Fibroblast of skin of left quadriceps (primary cell): ENCODE measurements at regions not wholly inside any gene's neighbourhood (a gene's known extent, or its start where the extent isn't known, plus 50 kb on each side); places are given as distances from the start of the nearest gene placed in this dataset.
"Not testable (repeated sequence)": the region's sequence is repeated elsewhere in the genome, so short reads cannot be mapped to it uniquely, and the experiment has no call there.

ENCODE experiments used
- DNase-seq, 2 experiments: peaks; one replicate each; pipeline ENCODE4 v3.0.0-alpha.2; 2013; ENCODE audit warnings: low read depth in 2 of 2

DNA sequence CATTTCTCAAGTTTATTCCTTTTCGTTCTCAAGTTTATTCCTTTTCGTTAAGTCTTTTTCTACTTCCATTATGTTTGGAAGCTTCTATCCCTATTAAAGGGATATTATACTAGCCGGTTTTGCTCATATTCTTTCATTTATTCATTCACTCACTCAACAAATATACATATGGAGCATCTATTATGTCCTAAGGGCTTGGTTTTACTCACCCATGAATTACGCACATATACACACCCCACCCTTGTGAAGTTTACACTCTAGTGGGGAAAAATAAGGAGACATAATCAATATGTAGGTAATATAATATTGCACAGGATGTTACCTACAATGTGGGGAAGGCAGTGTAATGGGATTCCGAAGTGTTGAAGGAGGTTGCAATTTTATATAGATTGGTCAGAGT is 90.5 kb downstream of the ACTL7B start:
- DNase-seq: no peak

DNA sequence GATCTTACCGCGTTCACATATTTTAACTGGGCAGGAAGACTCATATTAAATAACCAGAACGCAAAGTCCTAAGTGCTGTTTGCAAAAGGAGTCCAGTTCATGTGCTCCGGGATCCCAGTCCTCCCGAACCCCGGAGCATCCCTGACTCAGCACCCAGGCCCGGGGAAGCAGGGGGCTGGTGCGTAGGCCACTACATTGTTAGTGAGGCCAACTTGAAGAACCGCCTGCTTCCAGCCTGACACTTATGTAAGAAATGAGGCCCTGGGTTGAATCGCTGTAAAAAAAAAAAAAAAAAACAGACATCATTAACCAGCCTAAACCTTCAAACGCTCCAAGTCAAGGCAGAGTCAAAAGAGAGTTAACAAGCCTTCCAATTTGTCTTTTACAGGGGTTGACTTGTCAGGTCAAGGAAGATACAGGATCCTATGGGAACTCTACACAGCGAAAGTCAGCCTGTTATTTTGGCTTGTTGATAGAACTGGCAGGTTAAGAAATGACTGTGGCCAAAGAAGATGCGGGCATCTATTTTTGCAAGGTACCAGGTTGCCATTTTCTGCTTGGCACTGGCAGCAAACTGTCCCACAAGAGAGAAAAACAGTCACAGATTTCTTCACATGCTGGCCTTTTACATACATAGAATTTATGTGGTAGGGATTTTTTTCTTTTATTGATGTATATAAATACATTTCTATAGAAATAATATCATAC is 93.3 kb downstream of the ACTL7B start:
- DNase-seq: no peak

DNA sequence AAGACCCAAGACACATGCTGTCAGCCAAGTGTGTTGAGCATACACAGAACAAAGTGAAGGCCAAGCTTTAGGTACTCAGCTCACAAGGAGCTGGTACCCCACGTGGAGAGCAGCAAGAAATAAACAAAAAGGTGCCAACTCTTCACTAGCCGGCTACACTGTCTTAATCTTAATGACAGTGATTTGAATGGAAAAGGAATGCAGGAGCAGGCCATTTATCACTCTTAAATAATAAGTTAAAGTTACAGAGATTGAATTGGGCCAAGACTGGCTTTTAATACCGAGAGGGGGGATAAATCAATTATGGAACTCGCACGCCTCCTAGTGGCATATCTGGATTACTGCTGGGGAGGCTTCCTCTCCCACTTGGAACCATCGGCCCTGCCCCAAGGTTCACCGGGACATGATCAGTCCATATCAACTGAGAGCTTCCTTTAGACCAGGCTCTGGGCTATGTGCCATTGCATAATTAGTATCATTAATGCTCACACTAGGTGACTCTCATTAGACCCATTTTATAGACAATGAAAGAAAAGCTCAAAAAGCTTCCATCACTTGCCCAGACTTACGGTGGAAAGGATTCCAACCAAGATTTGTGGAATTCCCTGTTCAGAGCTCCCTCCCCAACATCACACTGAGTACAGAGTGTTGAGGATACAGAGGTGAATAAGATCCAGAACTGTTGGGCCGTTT is 94.0 kb downstream of the ACTL7B start:
- peak; percentile 42 to 50 for DNase-seq

- DNase-seq: no peak
Observed at GRCh38 chr9:108760841-108761240, 94.9 kb downstream of the ACTL7B start.

GRCh38 chr9:108759835-108760234 is 96.0 kb downstream of the ACTL7B start:
- DNase-seq: no peak

DNA sequence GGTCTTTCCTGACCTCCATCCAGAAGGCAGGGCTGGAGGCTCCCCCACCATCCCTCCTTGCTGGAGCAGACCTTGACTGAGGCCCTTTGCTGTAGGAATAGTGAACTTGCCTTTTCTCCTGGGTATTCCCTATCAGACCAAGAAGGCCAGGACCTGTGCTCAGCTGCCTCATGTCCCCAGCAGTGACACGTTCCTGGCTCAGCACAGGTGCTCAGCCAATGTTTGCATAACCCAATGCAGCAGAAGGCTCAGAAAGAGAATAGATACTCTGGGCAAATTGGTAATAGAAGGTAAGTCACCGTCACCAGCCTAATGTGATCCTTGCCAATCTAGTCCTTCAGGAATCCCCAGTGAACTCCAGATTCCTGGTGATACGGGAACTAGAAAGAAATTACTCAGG is 96.4 kb downstream of the ACTL7B start:
- DNase-seq: no peak

DNA sequence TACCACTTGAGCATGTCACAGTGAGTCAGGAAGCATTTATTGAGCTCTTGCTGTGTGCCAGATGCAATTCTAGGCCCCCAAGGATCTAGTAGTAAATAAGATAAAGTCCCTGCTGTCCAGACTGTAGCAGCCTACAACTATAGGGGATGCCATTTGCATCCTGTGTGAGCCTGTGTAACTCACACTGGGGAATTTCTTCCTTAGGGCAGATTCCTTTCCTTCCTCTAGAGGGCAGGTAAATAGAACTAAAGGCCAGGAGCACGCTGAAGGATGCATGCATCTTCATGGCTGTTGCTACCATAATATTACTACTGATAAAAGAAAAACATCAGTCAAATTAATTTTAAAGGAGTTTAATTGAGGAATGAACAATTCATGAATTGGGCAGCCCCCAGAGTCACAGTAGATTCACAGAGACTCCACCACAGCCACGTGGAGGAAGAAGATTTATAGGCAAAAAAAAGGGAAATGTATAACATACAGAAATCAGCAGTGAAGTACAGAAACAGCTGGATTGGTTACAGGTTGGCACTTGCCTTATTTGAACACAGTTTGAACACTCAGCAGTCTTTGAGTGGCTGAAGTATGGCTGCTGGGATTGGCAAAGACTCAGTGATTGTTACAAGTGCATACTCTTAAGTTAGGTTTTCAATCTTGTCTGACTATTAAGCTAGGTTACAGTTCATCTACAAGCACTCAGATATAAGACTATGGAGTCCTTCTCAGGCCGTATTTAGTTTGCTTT is 98.9 kb downstream of the ACTL7B start:
- DNase-seq: no peak

- DNase-seq: no peak
Observed at GRCh38 chr9:108755979-108756378, 99.8 kb downstream of the ACTL7B start.

DNA sequence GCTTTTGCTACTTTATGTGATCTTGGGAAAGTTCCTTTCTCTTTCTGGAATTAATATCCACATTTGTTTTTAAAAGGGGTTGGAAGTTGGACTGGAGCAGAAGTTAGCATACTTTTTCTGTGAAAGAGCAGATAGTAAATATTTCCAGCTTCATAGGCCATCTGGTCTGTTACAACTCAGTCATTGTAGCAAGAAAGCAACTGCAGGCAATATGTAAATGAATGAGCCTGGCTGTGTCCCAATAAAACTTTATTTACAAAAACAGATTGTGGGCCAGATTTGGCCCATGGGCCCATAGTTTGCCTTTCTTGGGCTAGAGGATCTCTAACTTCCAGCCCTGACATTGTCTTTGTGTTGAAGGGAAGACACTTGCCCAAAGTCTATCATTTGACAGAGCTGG is 104.4 kb downstream of the ACTL7B start:
- peak in 1 of 2 experiments; percentile 9 for DNase-seq

DNA sequence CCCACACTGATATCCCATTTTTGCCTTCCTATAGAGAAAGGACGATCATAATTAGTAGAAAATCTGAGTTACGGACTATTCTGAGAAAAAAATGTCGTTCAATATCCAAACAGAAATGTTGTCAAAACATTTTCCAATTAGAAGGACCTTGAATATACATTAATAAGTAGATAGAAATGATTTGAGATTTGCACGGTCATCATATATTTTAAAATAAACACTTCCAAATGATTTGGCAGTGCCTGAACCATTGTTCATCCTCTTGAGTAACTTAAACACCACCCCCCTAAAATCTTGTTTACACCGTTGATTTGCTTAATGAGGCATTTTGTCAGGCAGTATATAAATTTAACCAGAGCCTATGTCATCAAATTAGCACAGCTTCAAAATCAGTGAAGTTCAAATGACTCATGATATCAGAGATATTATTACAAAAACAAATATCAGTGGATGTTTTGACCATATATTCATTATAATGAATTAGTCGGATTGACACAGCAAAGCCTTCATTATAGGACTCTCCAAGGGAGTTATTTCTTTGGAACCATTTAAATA is 105.0 kb downstream of the ACTL7B start:
- DNase-seq: peak in 1 of 2 experiments; percentile 11

GRCh38 chr9:108748776-108749175 is 107.0 kb downstream of the ACTL7B start:
- no peak for DNase-seq

DNA sequence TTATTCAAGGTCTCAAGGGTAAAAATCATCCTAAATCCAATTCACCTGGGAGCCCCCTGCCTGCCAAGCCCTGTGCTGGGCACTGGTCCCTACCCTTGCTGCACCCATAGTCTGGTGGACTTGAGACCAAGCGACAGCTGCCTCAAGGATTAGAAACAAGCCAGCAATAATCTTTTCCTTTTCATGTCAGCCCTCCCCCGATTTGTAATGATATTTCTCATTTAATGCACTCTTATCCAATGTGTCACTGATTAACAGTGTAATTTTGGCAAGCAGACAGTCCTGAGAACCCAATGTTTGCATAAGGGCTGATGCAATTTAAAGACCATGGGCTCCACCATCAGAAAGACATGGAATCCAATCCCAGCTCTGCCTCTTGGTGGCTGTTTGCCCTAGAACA is 108.9 kb downstream of the ACTL7B start:
- DNase-seq: peak; percentile 73 to 77

DNA sequence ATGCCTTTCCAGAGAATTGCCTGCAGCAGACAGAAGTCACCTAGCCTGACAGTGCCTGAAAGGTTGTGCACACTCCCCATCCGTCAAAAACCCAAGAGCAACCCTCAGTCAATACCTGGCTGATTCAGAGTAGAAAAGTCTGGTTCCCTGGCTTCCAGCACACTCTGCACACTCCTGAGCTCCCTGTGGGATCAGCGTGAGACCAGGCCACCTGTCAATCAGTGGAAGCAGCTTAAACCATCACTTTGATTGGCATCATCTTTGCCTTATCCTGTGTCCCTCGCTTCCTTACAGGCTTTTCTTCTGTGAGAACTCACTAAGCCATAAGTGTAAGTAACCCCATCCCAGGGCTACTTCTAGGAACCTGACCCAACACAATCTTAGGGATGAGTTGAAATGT is 109.8 kb downstream of the ACTL7B start:
- no peak for DNase-seq

DNA sequence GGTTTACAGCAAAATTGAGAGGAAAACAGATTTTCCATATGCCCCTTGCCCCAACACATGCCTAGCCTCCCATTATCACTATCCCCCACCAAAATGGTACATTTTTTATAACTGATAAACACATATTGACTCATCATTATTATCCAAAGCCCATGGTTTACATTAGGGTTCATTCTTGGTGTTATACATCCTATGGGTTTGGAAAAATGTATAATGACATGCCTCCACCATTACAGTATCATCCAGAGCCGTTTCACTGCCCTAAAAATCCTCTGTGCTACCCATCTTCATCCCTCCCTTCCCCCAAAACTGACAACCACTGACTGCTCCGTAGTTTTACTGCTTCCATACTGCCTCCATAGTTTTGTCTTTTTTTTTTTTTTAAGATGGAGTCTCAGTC is 111.1 kb downstream of the ACTL7B start:
- no peak for DNase-seq

DNA sequence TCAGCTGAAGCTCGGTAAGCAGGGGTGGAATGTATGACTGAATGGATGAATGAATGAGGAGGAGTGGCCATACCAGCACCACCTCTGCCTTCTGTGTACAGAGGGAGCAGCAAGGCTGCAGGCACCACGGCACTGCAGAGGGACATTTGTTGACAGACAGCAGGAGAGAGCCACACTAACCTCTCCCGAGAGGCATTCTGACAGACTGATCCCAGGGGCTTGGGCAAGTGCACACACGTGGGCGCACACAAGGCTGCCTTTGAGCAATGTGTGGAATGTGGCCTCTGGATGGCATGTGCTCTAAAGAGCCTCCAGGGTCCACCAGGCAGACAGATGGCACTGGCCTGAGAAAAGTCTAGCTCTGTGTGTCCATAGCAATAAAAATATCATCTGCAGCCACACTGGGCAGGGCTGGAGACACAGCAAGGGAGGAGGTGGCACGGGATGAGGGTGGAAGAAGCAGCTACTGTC is 111.8 kb downstream of the ACTL7B start:
- no peak for DNase-seq

DNA sequence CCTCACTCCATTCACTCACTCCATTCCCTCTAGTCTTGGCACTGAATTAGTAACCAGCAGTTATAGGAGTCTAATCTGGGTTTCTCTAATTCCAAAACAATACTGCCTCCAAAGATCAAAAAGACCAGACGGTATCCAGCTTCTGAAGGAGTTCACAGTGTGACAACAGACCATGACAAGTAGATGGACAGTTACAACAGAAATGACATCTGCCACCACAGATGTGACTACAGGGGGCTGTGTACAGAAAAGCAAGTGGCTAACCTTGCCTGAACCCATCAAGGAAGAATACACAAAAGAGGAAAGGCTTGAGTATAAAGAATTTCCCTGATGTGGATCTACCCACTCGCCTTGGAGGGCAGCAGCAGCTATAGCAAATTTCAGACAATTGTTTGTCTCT is 112.4 kb downstream of the ACTL7B start:
- DNase-seq: no peak

GRCh38 chr9:108742191-108742590 is 113.6 kb downstream of the ACTL7B start:
- DNase-seq: no peak

DNA sequence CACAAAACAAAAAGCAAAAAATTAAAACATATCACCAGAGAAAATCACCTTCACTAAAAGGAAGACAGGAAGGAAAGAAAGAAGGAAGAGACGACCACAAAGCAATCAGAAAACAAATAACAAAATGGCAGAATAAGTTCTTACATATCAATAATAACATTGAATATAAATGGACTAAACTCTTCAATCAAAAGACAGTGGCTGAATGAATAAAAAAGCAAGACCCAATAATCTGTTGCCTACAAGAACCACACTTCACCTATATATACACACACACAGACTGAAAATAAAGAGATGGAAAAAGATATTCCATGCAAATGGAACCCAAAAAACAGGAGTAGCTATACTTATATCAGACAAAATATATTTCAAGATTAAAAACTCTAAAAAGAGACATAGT is 124.5 kb downstream of the ACTL7B start:
- not testable (repeated sequence) for DNase-seq

- DNase-seq: no peak
Observed at GRCh38 chr9:108727580-108728111, 128.1 kb downstream of the ACTL7B start.

DNA sequence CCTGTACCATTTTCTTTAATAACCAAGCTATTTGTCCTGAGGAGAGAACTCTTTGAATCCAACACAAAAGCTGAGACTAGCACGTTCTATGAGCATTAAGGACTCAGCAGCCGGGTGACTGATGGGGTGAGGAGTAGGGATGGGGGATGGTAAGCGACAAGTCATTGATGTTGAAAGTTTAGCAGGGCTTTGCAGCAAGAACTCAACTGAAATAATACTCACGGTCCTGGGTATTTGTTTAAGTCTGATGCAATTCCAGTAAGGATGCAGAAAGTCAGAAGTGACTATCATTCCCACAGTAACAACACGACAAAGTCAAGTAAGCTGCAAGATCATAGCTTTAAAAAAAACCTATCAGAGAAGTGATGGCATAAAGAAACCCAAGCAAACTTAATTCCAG is 131.1 kb downstream of the ACTL7B start:
- peak; percentile 63 to 64 for DNase-seq

DNA sequence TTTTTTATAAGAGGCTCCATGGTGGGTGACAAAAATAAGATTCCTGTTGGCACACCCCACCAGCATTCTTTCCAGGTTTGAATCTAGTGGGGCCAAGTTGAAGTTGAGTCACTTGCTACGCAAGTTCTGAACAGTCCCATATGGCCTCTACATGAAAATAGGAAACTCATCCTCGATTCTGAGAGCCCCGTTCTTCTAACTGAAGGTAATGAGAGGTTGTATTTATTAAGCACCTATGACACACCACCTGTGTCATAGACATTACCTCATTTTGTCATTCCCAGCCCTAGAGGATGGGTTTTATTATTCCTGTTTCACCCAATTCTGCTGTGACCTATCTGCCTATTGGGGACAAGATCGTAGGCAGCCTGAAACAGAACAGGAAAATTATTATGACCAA is 131.7 kb downstream of the ACTL7B start:
- DNase-seq: no peak

DNA sequence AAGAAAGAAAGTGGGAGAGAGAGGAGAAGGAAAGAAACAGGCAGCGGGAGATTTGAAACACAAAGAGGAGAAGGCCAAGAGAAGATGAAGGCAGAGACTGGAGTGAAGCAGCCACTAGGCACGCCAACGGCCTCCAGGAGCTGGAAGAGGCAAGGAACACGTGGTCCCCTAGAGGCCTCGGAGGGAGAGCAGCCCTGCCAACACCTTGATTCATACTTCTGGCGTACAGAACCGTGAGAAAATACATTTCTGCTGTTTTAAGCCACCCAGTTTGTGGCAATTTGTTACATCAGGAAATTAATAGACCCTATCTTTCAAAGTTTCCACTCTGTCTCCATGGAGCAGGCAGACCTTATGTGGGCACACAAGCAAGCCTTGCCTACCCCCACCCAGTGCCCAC is 133.4 kb downstream of the ACTL7B start:
- DNase-seq: no peak
